ENCODE measurements at regions not wholly inside any gene's neighbourhood (a gene's known extent, or its start where the extent isn't known, plus 50 kb on each side); places are given as distances from the start of the nearest gene placed in this dataset.

DNA sequence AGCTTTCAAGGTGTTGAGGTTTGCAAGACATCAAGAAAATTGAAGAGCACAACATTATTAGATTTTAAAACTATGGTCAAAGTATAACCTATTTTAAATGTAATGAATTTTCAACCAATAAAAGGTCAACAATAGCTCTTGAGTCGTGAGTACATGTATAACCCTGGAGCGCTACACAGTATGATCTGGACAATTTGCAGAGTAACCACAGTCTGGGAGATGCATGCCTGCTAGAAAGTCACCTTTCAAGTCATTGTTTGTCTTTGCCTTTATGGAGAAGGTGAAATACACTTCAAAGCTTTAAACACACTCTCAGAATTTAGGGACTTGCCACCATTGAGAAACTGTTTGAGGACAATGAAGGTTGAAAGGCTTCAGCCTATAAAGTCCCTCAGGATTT is 112.6 kb upstream of the ALCAM start:
- Mint-ChIP-seq H3K27ac (no peak overlapping the region), H3K27me3 (no peaks in the 10 kb centered on the region), H3K36me3 (ENCODE audit: low read depth) (no peaks in the 10 kb centered on the region), H3K9me3 (no peaks in the 10 kb centered on the region), H3K4me1 (ENCODE audit: low read depth) (no peaks in the 10 kb centered on the region), H3K4me3 (no peak overlapping the region)
- Histone ChIP-seq H3K27me3 (ENCODE audit: control insufficient read depth in 1 of 2, insufficient read depth in 2 of 2, low read length in 2 of 2) (no peaks in the 10 kb centered on the region), H3K27ac (ENCODE audit: low read depth in 1 of 2, low read length in 2 of 2) (no peak overlapping the region), H3K4me1 (ENCODE audit: insufficient read depth, low read length) (no peaks in the 10 kb centered on the region), H3K4me3 (ENCODE audit: low read length) (no peak overlapping the region), H3K36me3 (ENCODE audit: insufficient read depth, low read length) (no peaks in the 10 kb centered on the region), H3K9me3 (ENCODE audit: control insufficient read depth in 1 of 2, insufficient read depth in 1 of 2, low read length in 2 of 2) (no peaks in the 10 kb centered on the region)
- ATAC-seq (ENCODE audit: poor library complexity), result no peak
- no peak for DNase-seq
- ChIA-PET POLR2A (no interaction called here), CTCF (no interaction called here)
- TF ChIP-seq, protein P1, sequence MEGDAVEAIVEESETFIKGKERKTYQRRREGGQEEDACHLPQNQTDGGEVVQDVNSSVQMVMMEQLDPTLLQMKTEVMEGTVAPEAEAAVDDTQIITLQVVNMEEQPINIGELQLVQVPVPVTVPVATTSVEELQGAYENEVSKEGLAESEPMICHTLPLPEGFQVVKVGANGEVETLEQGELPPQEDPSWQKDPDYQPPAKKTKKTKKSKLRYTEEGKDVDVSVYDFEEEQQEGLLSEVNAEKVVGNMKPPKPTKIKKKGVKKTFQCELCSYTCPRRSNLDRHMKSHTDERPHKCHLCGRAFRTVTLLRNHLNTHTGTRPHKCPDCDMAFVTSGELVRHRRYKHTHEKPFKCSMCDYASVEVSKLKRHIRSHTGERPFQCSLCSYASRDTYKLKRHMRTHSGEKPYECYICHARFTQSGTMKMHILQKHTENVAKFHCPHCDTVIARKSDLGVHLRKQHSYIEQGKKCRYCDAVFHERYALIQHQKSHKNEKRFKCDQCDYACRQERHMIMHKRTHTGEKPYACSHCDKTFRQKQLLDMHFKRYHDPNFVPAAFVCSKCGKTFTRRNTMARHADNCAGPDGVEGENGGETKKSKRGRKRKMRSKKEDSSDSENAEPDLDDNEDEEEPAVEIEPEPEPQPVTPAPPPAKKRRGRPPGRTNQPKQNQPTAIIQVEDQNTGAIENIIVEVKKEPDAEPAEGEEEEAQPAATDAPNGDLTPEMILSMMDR (IDR thresholded peaks at IDR 0.05), result no peak
- intact Hi-C loops (cut with DNase I, micrococcal nuclease), result no loop called here

DNA sequence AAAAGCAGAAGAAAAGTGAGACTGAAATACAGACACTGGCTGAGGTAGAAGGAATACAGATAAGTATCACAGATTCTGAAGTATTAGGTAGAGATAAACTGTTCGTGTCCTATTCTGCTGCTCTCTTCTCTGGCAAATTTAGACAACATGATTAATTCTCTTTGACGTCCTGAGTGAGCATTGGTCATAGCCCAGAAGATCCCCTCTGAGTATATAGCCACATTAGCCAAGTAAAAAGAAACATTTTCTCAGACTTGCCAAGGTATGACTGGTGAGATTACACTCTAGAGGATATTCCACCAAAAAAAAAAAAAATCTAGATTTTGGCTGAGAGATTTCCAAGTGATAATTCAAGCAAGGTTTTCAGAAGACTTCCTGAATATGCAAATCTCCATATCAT is 111.4 kb upstream of the ALCAM start:
- TF ChIP-seq, protein P1 (IDR thresholded peaks at IDR 0.05), result no peak
- no peaks in the 10 kb centered on the region for H3K9me3 Mint-ChIP-seq
- no peaks in the 10 kb centered on the region for H3K9me3 ChIP-seq (ENCODE audit: control insufficient read depth in 1 of 2, insufficient read depth in 1 of 2, low read length in 2 of 2)
- intact Hi-C loops (cut with DNase I, micrococcal nuclease), result no loop called here
- no peak overlapping the region for H3K27ac ChIP-seq (ENCODE audit: low read depth in 1 of 2, low read length in 2 of 2)
- ChIA-PET CTCF (no interaction called here), POLR2A (no interaction called here)
- H3K27me3 Mint-ChIP-seq, result no peaks in the 10 kb centered on the region
- H3K36me3 Mint-ChIP-seq (ENCODE audit: low read depth), result no peaks in the 10 kb centered on the region
- H3K4me3 ChIP-seq (ENCODE audit: low read length), result no peak overlapping the region
- H3K27me3 ChIP-seq (ENCODE audit: control insufficient read depth in 1 of 2, insufficient read depth in 2 of 2, low read length in 2 of 2), result peaks cover 0 to under 1% of the 10 kb centered on the region in 2 experiments
- no peak overlapping the region for H3K27ac Mint-ChIP-seq
- no peak overlapping the region for H3K4me3 Mint-ChIP-seq
- DNase-seq (no peak), ATAC-seq (ENCODE audit: poor library complexity) (no peak)
- no peaks in the 10 kb centered on the region for H3K4me1 Mint-ChIP-seq (ENCODE audit: low read depth)
- H3K4me1 ChIP-seq (ENCODE audit: insufficient read depth, low read length), result no peaks in the 10 kb centered on the region
- H3K36me3 ChIP-seq (ENCODE audit: insufficient read depth, low read length), result no peaks in the 10 kb centered on the region

DNA sequence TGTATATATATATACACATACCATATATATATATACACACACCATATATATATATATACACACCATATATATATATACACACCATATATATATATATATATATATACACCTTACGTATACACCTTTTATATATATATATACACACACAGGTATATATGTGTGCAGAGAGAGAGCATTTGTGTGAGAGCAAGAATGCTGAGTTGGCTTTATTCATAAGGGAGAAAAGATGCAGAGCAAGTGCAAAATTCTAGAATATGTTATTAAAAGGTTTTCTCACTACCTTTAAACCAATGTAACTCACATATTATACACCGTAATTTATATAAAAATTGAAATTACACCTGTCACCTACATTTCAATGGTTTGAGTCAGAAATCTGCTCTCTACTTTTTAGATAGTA is 107.2 kb upstream of the ALCAM start:
- H3K36me3 ChIP-seq (ENCODE audit: insufficient read depth, low read length), result no peaks in the 10 kb centered on the region
- CTCF ChIA-PET, result no interaction called here
- H3K27ac ChIP-seq (ENCODE audit: low read depth in 1 of 2, low read length in 2 of 2), result no peak overlapping the region
- Mint-ChIP-seq H3K4me1 (ENCODE audit: low read depth) (no peaks in the 10 kb centered on the region), H3K27me3 (no peaks in the 10 kb centered on the region), H3K36me3 (ENCODE audit: low read depth) (no peaks in the 10 kb centered on the region), H3K27ac (no peak overlapping the region), H3K4me3 (no peak overlapping the region), H3K9me3 (no peaks in the 10 kb centered on the region)
- TF ChIP-seq, protein P1 (IDR thresholded peaks at IDR 0.05), result no peak
- H3K4me3 ChIP-seq (ENCODE audit: low read length), result no peak overlapping the region
- H3K27me3 ChIP-seq (ENCODE audit: control insufficient read depth in 1 of 2, insufficient read depth in 2 of 2, low read length in 2 of 2), result peaks cover 0 to 2% of the 10 kb centered on the region in 2 experiments
- intact Hi-C loops (cut with DNase I, micrococcal nuclease), result no loop called here
- ATAC-seq (ENCODE audit: poor library complexity) (no peak), DNase-seq (no peak)
- no peaks in the 10 kb centered on the region for H3K4me1 ChIP-seq (ENCODE audit: insufficient read depth, low read length)
- POLR2A ChIA-PET, result no interaction called here
- H3K9me3 ChIP-seq (ENCODE audit: control insufficient read depth in 1 of 2, insufficient read depth in 1 of 2, low read length in 2 of 2), result no peaks in the 10 kb centered on the region
